ENCODE measurements at regions not wholly inside any gene's neighbourhood (a gene's known extent, or its start where the extent isn't known, plus 50 kb on each side); places are given as distances from the start of the nearest gene placed in this dataset.

- no peak for TF ChIP-seq POLR2A (IDR thresholded peaks at IDR 0.05)
- no peak for TF ChIP-seq CTCF (IDR thresholded peaks at IDR 0.05)
Observed at GRCh38 chr21:27837936-27838335, 871.0 kb upstream of the ADAMTS5 start.
